Mesendoderm (in vitro differentiated cells): ENCODE measurements at regions not wholly inside any gene's neighbourhood (a gene's known extent, or its start where the extent isn't known, plus 50 kb on each side); places are given as distances from the start of the nearest gene placed in this dataset.

ENCODE experiments used
- DNase-seq: peaks from one replicate; pipeline ENCODE4 v3.0.0; 2013
- H2AK5ac ChIP-seq: 2 replicates; pipeline ENCODE4 v1.6.1; 2013; ENCODE audit warnings: low read length, inconsistent platforms
- H2BK120ac ChIP-seq: 2 replicates; pipeline ENCODE4 v1.6.1; 2013; ENCODE audit warnings: low read depth, mild to moderate bottlenecking, low read length, moderate library complexity, mixed read lengths
- H2BK15ac ChIP-seq: replicated peaks from 2 replicates; pipeline ENCODE4 v1.6.1; 2013; ENCODE audit warnings: low read depth, mild to moderate bottlenecking, moderate library complexity
- H2BK5ac ChIP-seq: 2 replicates; pipeline ENCODE4 v1.6.1; 2013; ENCODE audit warnings: low read length, inconsistent platforms
- H3K18ac ChIP-seq: 2 replicates; pipeline ENCODE4 v1.6.1; 2013; ENCODE audit warnings: mild to moderate bottlenecking, low read length, mixed read lengths
- H3K23ac ChIP-seq: one replicate; pipeline ENCODE4 v1.6.1; 2013; ENCODE audit warnings: low read length
- H3K27ac ChIP-seq: 2 replicates; pipeline ENCODE4 v1.5.1; 2013; ENCODE audit warnings: low read depth, mild to moderate bottlenecking, inconsistent platforms, low read length, moderate library complexity
- H3K27me3 ChIP-seq: 2 replicates; pipeline ENCODE4 v1.6.1; 2013; ENCODE audit warnings: low read length, control low read depth, mild to moderate bottlenecking, inconsistent platforms; ENCODE audit not compliant: insufficient read depth, poor library complexity
- H3K36me3 ChIP-seq: 2 replicates; pipeline ENCODE4 v1.6.1; 2013; ENCODE audit warnings: low read length, inconsistent platforms; ENCODE audit not compliant: control insufficient read depth, insufficient read depth
- H3K4ac ChIP-seq: one replicate; pipeline ENCODE4 v1.6.1; 2013; ENCODE audit warnings: low read depth, mild to moderate bottlenecking, low read length, moderate library complexity
- H3K4me1 ChIP-seq: 2 replicates; pipeline ENCODE4 v1.6.1; 2013; ENCODE audit warnings: low read depth, low read length, inconsistent platforms; ENCODE audit not compliant: control insufficient read depth
- H3K4me2 ChIP-seq: 2 replicates; pipeline ENCODE4 v1.6.1; 2013; ENCODE audit warnings: low read length
- H3K4me3 ChIP-seq: 2 replicates; pipeline ENCODE4 v1.5.1; 2013; ENCODE audit warnings: mild to moderate bottlenecking, low read length
- H3K56ac ChIP-seq: one replicate; pipeline ENCODE4 v1.6.1; 2013; ENCODE audit warnings: low read length
- H3K79me1 ChIP-seq: 2 replicates; pipeline ENCODE4 v1.6.1; 2013; ENCODE audit warnings: low read length, inconsistent platforms
- H3K79me2 ChIP-seq: 2 replicates; pipeline ENCODE4 v1.6.1; 2013; ENCODE audit warnings: mild to moderate bottlenecking, low read length; ENCODE audit not compliant: control insufficient read depth, insufficient read depth
- H3K9ac ChIP-seq: 2 replicates; pipeline ENCODE4 v1.6.1; 2013; ENCODE audit warnings: low read length, inconsistent platforms
- H4K5ac ChIP-seq: one replicate; pipeline ENCODE4 v1.6.1; 2013; ENCODE audit warnings: low read length
- H4K8ac ChIP-seq: one replicate; pipeline ENCODE4 v1.6.1; 2013; ENCODE audit warnings: low read depth, mild to moderate bottlenecking, control low read depth, low read length, moderate library complexity
- WGBS: extraction: QIAGEN DNeasy Blood & Tissue Kit; methylation state at CpG from one replicate; pipeline ENCODE4 v1.1.7; 2013; ENCODE audit warnings: low lambda C conversion rate, missing lambda C conversion rate; ENCODE audit not compliant: insufficient coverage; ENCODE audit errors: extremely low coverage; 5-methylcytosine and 5-hydroxymethylcytosine counted together

- no peaks in the 10 kb centered on the region for H3K4me1 ChIP-seq
- no peak overlapping the region for H3K27ac ChIP-seq
- H2AK5ac ChIP-seq, result no peak overlapping the region
- no peak for DNase-seq
- no peak overlapping the region for H3K9ac ChIP-seq
- H2BK120ac ChIP-seq, result no peak overlapping the region
- H3K56ac ChIP-seq, result no peak overlapping the region
- H3K36me3 ChIP-seq, result no peaks in the 10 kb centered on the region
- no peak overlapping the region for H3K4ac ChIP-seq
- no peak overlapping the region for H3K4me3 ChIP-seq
- no peaks in the 10 kb centered on the region for H3K79me1 ChIP-seq
- no peak overlapping the region for H3K23ac ChIP-seq
- no peak overlapping the region for H2BK15ac ChIP-seq
- no peaks in the 10 kb centered on the region for H3K27me3 ChIP-seq
- H4K8ac ChIP-seq, result no peak overlapping the region
- no CpG with 5 or more reads among the region's 1 CpG for WGBS
- no peak overlapping the region for H3K18ac ChIP-seq
- no peak overlapping the region for H2BK5ac ChIP-seq
- H3K79me2 ChIP-seq, result no peaks in the 10 kb centered on the region
- H3K4me2 ChIP-seq, result no peak overlapping the region
- H4K5ac ChIP-seq, result no peak overlapping the region
Measured at GRCh38 chr4:18252052-18252451, 230.5 kb upstream of the LCORL start.

GRCh38 chr4:18250564-18250963 lies 229.0 kb upstream of the LCORL start:
- Histone ChIP-seq H3K27ac (no peak overlapping the region), H3K4me1 (no peaks in the 10 kb centered on the region), H2BK120ac (no peak overlapping the region), H2AK5ac (no peak overlapping the region), H3K56ac (no peak overlapping the region), H4K5ac (no peak overlapping the region), H3K9ac (no peak overlapping the region), H3K79me1 (no peaks in the 10 kb centered on the region), H2BK15ac (no peak overlapping the region), H3K18ac (no peak overlapping the region), H3K23ac (no peak overlapping the region), H3K4me2 (no peak overlapping the region), H2BK5ac (no peak overlapping the region), H3K27me3 (no peaks in the 10 kb centered on the region), H4K8ac (no peak overlapping the region), H3K36me3 (no peaks in the 10 kb centered on the region), H3K4ac (no peak overlapping the region), H3K79me2 (no peaks in the 10 kb centered on the region), H3K4me3 (no peak overlapping the region)
- DNase-seq, result no peak

GRCh38 chr4:18248611-18249010 lies 227.1 kb upstream of the LCORL start:
- H3K27me3 ChIP-seq, result no peaks in the 10 kb centered on the region
- H2BK120ac ChIP-seq, result no peak overlapping the region
- no peak overlapping the region for H2BK5ac ChIP-seq
- no peak overlapping the region for H4K8ac ChIP-seq
- H3K27ac ChIP-seq, result no peak overlapping the region
- no peak overlapping the region for H3K56ac ChIP-seq
- no peak overlapping the region for H3K4me3 ChIP-seq
- no peak overlapping the region for H3K4me2 ChIP-seq
- H3K18ac ChIP-seq, result no peak overlapping the region
- no peak for DNase-seq
- H3K79me1 ChIP-seq, result no peaks in the 10 kb centered on the region
- H3K4me1 ChIP-seq, result no peaks in the 10 kb centered on the region
- no peak overlapping the region for H4K5ac ChIP-seq
- no peak overlapping the region for H3K9ac ChIP-seq
- no peak overlapping the region for H3K4ac ChIP-seq
- no CpG with 5 or more reads among the region's 2 CpGs for WGBS
- H2BK15ac ChIP-seq, result no peak overlapping the region
- no peaks in the 10 kb centered on the region for H3K79me2 ChIP-seq
- H2AK5ac ChIP-seq, result no peak overlapping the region
- H3K36me3 ChIP-seq, result no peaks in the 10 kb centered on the region
- no peak overlapping the region for H3K23ac ChIP-seq

- no peak overlapping the region for H2BK120ac ChIP-seq
- no peak overlapping the region for H3K27ac ChIP-seq
- H2BK15ac ChIP-seq, result no peak overlapping the region
- H3K79me1 ChIP-seq, result no peaks in the 10 kb centered on the region
- H3K18ac ChIP-seq, result no peak overlapping the region
- no peak overlapping the region for H3K9ac ChIP-seq
- WGBS, result no CpG with 5 or more reads among the region's 4 CpGs
- H3K36me3 ChIP-seq, result no peaks in the 10 kb centered on the region
- no peak overlapping the region for H4K8ac ChIP-seq
- H3K23ac ChIP-seq, result no peak overlapping the region
- H3K4ac ChIP-seq, result no peak overlapping the region
- no peak overlapping the region for H3K4me2 ChIP-seq
- H3K79me2 ChIP-seq, result no peaks in the 10 kb centered on the region
- DNase-seq, result no peak
- no peak overlapping the region for H2BK5ac ChIP-seq
- no peaks in the 10 kb centered on the region for H3K27me3 ChIP-seq
- no peak overlapping the region for H3K56ac ChIP-seq
- no peaks in the 10 kb centered on the region for H3K4me1 ChIP-seq
- no peak overlapping the region for H4K5ac ChIP-seq
- no peak overlapping the region for H2AK5ac ChIP-seq
- no peak overlapping the region for H3K4me3 ChIP-seq
Measured at GRCh38 chr4:18247189-18247588, 225.6 kb upstream of the LCORL start.

- no peaks in the 10 kb centered on the region for H3K79me1 ChIP-seq
Measured at GRCh38 chr4:18242919-18243693, 221.6 kb upstream of the LCORL start.

GRCh38 chr4:18241727-18242126 lies 220.2 kb upstream of the LCORL start:
- no peaks in the 10 kb centered on the region for H3K79me2 ChIP-seq
- no peak overlapping the region for H4K8ac ChIP-seq
- H3K36me3 ChIP-seq, result no peaks in the 10 kb centered on the region
- no peak overlapping the region for H2BK120ac ChIP-seq
- H3K4me2 ChIP-seq, result no peak overlapping the region
- H3K4me1 ChIP-seq, result no peaks in the 10 kb centered on the region
- no peaks in the 10 kb centered on the region for H3K79me1 ChIP-seq
- no peak overlapping the region for H3K18ac ChIP-seq
- H3K4ac ChIP-seq, result peak overlapping the region; percentile 4
- peak; percentile 3 for DNase-seq
- H3K9ac ChIP-seq, result no peak overlapping the region
- H2BK15ac ChIP-seq, result no peak overlapping the region
- no peaks in the 10 kb centered on the region for H3K27me3 ChIP-seq
- WGBS, result no CpG with 5 or more reads among the region's 1 CpG
- no peak overlapping the region for H3K4me3 ChIP-seq
- H3K56ac ChIP-seq, result no peak overlapping the region
- no peak overlapping the region for H3K27ac ChIP-seq
- no peak overlapping the region for H3K23ac ChIP-seq
- no peak overlapping the region for H4K5ac ChIP-seq
- H2BK5ac ChIP-seq, result no peak overlapping the region
- H2AK5ac ChIP-seq, result no peak overlapping the region

More at GRCh38 chr4:18242919-18243693, 221.6 kb upstream of the LCORL start:
- Histone ChIP-seq H3K27ac (no peak overlapping the region), H3K4me1 (no peaks in the 10 kb centered on the region), H3K27me3 (no peaks in the 10 kb centered on the region), H3K79me2 (no peaks in the 10 kb centered on the region), H2AK5ac (no peak overlapping the region), H3K23ac (no peak overlapping the region), H2BK15ac (no peak overlapping the region), H3K36me3 (no peaks in the 10 kb centered on the region), H3K9ac (no peak overlapping the region), H4K8ac (no peak overlapping the region), H3K4ac (no peak overlapping the region), H2BK5ac (no peak overlapping the region), H4K5ac (no peak overlapping the region), H3K4me3 (no peak overlapping the region), H2BK120ac (no peak overlapping the region), H3K18ac (no peak overlapping the region), H3K4me2 (no peak overlapping the region), H3K56ac (no peak overlapping the region)
- DNase-seq, result no peak
- no CpG with 5 or more reads among the region's 5 CpGs for WGBS
